ENCODE measurements at regions not wholly inside any gene's neighbourhood (a gene's known extent, or its start where the extent isn't known, plus 50 kb on each side); places are given as distances from the start of the nearest gene placed in this dataset.
A peak's percentile ranks its signal among the peaks of the same experiment; 100 is the strongest.

GRCh38 chr2:12539776-12540562 lies 176.8 kb upstream of the TRIB2 start:
- Histone ChIP-seq H3K36me3 (ENCODE audit: control insufficient read depth, insufficient read depth, low read length) (no peaks in the 10 kb centered on the region), H3K9me3 (ENCODE audit: control insufficient read depth, insufficient read depth, low read depth, low read length) (no peaks in the 10 kb centered on the region), H3K4me1 (ENCODE audit: control insufficient read depth, insufficient read depth, low read length) (peaks cover 7% of the 10 kb centered on the region; the same call in 1 of the 2 replicates), H3K4me3 (ENCODE audit: low read depth in 2 of 2, low read length in 2 of 2) (no peak overlapping the region), H3K27ac (ENCODE audit: low read length) (no peak overlapping the region), H3K27me3 (ENCODE audit: control insufficient read depth, insufficient read depth, low read length) (no peaks in the 10 kb centered on the region)
- CTCF ChIA-PET, result no interaction called here
- TF ChIP-seq POLR2AphosphoS5 (IDR thresholded peaks at IDR 0.05; ENCODE audit: low read depth, low read length), result no peak
- no peak for TF ChIP-seq CTCF (IDR thresholded peaks at IDR 0.05)
- in situ Hi-C loops (cut with HindIII; ENCODE audit: low pct_unique_long_range_greater_than_20kb, low sequenced_read_pairs) (no loop called here), intact Hi-C loops (cut with micrococcal nuclease; ENCODE audit: unreplicated experiment) (loop anchor here (10.0 kb wide), 1 partner anchor 175 kb away; the partner anchor contains the start of gene TRIB2)
- DNase-seq (ENCODE audit: low read depth, low spot score), result no peak
- POLR2A ChIA-PET, result no interaction called here
- ATAC-seq, result no peak
- no TSS peak for BruUV-seq (replicated peaks)

- in situ Hi-C loops (cut with HindIII; ENCODE audit: low pct_unique_long_range_greater_than_20kb, low sequenced_read_pairs), result no loop called here
- TF ChIP-seq TCF7L2 (IDR thresholded peaks at IDR 0.05; ENCODE audit: low read depth, low read length) (no peak), SIN3A (IDR thresholded peaks at IDR 0.05; ENCODE audit: borderline replicate concordance, insufficient read depth, low read depth, low read length) (no peak), REST (IDR thresholded peaks at IDR 0.05; ENCODE audit: insufficient read depth in 1 of 2, low read depth in 2 of 2, low read length in 1 of 2) (no peak), POLR2AphosphoS5 (IDR thresholded peaks at IDR 0.05; ENCODE audit: low read depth, low read length) (no peak), CTCF (IDR thresholded peaks at IDR 0.05) (no peak)
- H3K27ac ChIP-seq (ENCODE audit: low read length), result peak overlapping the region; percentile 23; the same call in 1 of the 2 replicates
- intact Hi-C loops (cut with micrococcal nuclease; ENCODE audit: unreplicated experiment), result no loop called here
- DNase-seq (ENCODE audit: low read depth, low spot score) (no peak), ATAC-seq (no peak)
- no peaks in the 10 kb centered on the region for H3K9me3 ChIP-seq (ENCODE audit: control insufficient read depth, insufficient read depth, low read depth, low read length)
- BruUV-seq (replicated peaks), result no TSS peak
- CTCF ChIA-PET, result interaction anchor here (0.6 kb wide), 1 partner anchor 106 kb away, joined by 4 read pairs; no protein-coding TSS in a partner anchor
- no peaks in the 10 kb centered on the region for H3K4me1 ChIP-seq (ENCODE audit: control insufficient read depth, insufficient read depth, low read length)
- no peak overlapping the region for H3K4me3 ChIP-seq (ENCODE audit: low read depth in 2 of 2, low read length in 2 of 2)
- POLR2A ChIA-PET, result no interaction called here
- H3K36me3 ChIP-seq (ENCODE audit: control insufficient read depth, insufficient read depth, low read length), result no peaks in the 10 kb centered on the region
- no peaks in the 10 kb centered on the region for H3K27me3 ChIP-seq (ENCODE audit: control insufficient read depth, insufficient read depth, low read length)
These were observed 173.4 kb upstream of the TRIB2 start for GRCh38 chr2:12543076-12543977.

Measured in Panc1 (cell line).